ENCODE measurements at regions not wholly inside any gene's neighbourhood (a gene's known extent, or its start where the extent isn't known, plus 50 kb on each side); places are given as distances from the start of the nearest gene placed in this dataset.

- TF ChIP-seq, protein P1, sequence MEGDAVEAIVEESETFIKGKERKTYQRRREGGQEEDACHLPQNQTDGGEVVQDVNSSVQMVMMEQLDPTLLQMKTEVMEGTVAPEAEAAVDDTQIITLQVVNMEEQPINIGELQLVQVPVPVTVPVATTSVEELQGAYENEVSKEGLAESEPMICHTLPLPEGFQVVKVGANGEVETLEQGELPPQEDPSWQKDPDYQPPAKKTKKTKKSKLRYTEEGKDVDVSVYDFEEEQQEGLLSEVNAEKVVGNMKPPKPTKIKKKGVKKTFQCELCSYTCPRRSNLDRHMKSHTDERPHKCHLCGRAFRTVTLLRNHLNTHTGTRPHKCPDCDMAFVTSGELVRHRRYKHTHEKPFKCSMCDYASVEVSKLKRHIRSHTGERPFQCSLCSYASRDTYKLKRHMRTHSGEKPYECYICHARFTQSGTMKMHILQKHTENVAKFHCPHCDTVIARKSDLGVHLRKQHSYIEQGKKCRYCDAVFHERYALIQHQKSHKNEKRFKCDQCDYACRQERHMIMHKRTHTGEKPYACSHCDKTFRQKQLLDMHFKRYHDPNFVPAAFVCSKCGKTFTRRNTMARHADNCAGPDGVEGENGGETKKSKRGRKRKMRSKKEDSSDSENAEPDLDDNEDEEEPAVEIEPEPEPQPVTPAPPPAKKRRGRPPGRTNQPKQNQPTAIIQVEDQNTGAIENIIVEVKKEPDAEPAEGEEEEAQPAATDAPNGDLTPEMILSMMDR (IDR thresholded peaks at IDR 0.05; ENCODE audit: insufficient read depth, low read depth, low read length) = no peak
- no peak for TF ChIP-seq EZH2 (IDR thresholded peaks at IDR 0.05; ENCODE audit: insufficient read depth, low read length)
Observed at GRCh38 chr13:84649853-84650252, 767.6 kb upstream of the SLITRK1 start.

All from astrocyte (in vitro differentiated cells and primary cell).